Sigmoid colon (tissue), 6 donors: ENCODE measurements at regions not wholly inside any gene's neighbourhood (a gene's known extent, or its start where the extent isn't known, plus 50 kb on each side); places are given as distances from the start of the nearest gene placed in this dataset.

Source experiments
- DNase-seq: peaks from one replicate; pipeline ENCODE4 v3.0.0-alpha.2; 2019
- H3K27ac ChIP-seq, 4 donors: fragments of 200-600 bp; sonication (generic); one replicate each; pipeline ENCODE4 v1.5.1; 2016 to 2019; ENCODE audit warnings: mild to moderate bottlenecking in 1 of 4
- H3K27me3 ChIP-seq, 3 donors: fragments of 200-600 bp; sonication (generic); one replicate each; pipeline ENCODE4 v1.5.1; 2019; ENCODE audit warnings: mild to moderate bottlenecking in 1 of 3
- H3K36me3 ChIP-seq, 4 donors: fragments of 200-600 bp; sonication (generic); one replicate each; pipeline ENCODE4 v1.5.1; 2016 to 2019
- H3K4me1 ChIP-seq, 4 donors: fragments of 200-600 bp; sonication (generic); one replicate each; pipeline ENCODE4 v1.5.1; 2017 to 2019
- H3K4me3 ChIP-seq, 4 donors: fragments of 200-600 bp; sonication (generic); one replicate each; pipeline ENCODE4 v1.5.1; 2017 to 2019; ENCODE audit warnings: mild to moderate bottlenecking in 2 of 4, moderate library complexity in 1 of 4
- H3K9me3 ChIP-seq, 4 donors: fragments of 200-600 bp in 3 of 4; sonication (generic) in 3 of 4; one replicate each; pipeline versions ENCODE4 v1.5.1 to v1.6.1; 2013 to 2019
- EP300 ChIP-seq, 4 donors: sonication (generic); formaldehyde crosslinking; IDR thresholded peaks; one replicate each; pipeline ENCODE4 v1.6.1; 2017; ENCODE audit warnings: antibody characterized with exemption in 4 of 4
- POLR2A ChIP-seq, 2 donors: fragments of 450-650 bp; IDR thresholded peaks; one replicate each; pipeline ENCODE4 v1.6.1; 2016; ENCODE audit warnings: antibody characterized with exemption in 2 of 2, mild to moderate bottlenecking in 2 of 2, moderate library complexity in 2 of 2
- POLR2AphosphoS5 ChIP-seq, 4 donors: sonication (generic); formaldehyde crosslinking; IDR thresholded peaks; one replicate each; pipeline ENCODE4 v1.6.1; 2017; ENCODE audit warnings: antibody characterized with exemption in 4 of 4
- WGBS, 2 donors: extraction: QIAGEN DNeasy Blood & Tissue Kit; methylation state at CpG; one replicate each; pipeline ENCODE4 v1.1.7; 2013; 5-methylcytosine and 5-hydroxymethylcytosine counted together
- intact Hi-C: fragments of 100-400 bp; cut with DNase I; formaldehyde crosslinking; loops from one replicate; pipeline ENCODE4 v1.15.1; 2023
- TF ChIP-seq, protein P1 (sequence below), 4 experiments: fragments of 450-650 bp in 3 of 4; fragments of 200-600 bp in 1 of 4; IDR thresholded peaks; one replicate each; pipeline ENCODE4 v1.5.1; 2016 to 2019; ENCODE audit warnings: antibody characterized with exemption in 4 of 4, mild to moderate bottlenecking in 3 of 4, moderate library complexity in 2 of 4
- donor health status: healthy with polysubstance abuse.
- donor health status: healthy.

DNA sequence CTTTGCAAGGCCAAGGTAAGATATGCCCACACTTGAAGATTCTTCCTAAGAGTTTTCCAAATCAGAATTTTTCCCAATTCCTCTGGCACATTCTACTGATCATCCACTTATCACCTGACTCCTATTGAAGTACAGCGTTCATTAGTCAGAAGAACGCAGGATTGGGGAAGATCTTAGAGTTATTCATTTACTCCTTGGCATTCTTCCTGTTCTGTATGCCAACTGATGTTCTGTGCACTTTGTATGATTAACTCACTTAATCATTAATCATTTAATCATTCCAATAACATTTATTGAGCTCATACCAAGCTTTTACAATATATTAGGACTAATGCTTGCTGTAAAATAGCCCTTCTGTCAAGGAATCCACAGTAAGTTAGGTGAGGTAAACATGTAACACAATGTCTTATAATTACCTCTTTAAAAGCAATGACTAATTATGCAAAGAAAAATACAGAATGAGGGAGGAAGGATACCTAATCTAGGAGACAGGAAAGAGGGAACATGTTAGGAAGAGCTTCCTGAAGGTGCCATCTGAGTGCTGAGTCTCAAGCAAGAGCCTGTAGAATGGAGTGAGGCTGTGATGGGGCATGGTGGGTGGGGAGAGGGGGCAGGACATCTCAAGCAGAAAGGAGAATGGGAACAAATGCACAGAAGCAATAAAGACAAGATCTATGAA lies 71.1 kb upstream of the DPT start:
- 23 to 75% methylated on average over 2 of the region's 2 CpGs for WGBS, 2 donors
- Histone ChIP-seq H3K27me3 (no peaks in the 10 kb centered on the region), H3K27ac (no peak overlapping the region), H3K9me3 (no peaks in the 10 kb centered on the region), H3K4me3 (no peak overlapping the region), H3K4me1 (no peaks in the 10 kb centered on the region), H3K36me3 (no peaks in the 10 kb centered on the region)
- TF ChIP-seq POLR2AphosphoS5 (IDR thresholded peaks at IDR 0.05) = no peak
- TF ChIP-seq POLR2A (IDR thresholded peaks at IDR 0.05) = no peak
- no peak for TF ChIP-seq EP300 (IDR thresholded peaks at IDR 0.05)
- TF ChIP-seq, protein P1, sequence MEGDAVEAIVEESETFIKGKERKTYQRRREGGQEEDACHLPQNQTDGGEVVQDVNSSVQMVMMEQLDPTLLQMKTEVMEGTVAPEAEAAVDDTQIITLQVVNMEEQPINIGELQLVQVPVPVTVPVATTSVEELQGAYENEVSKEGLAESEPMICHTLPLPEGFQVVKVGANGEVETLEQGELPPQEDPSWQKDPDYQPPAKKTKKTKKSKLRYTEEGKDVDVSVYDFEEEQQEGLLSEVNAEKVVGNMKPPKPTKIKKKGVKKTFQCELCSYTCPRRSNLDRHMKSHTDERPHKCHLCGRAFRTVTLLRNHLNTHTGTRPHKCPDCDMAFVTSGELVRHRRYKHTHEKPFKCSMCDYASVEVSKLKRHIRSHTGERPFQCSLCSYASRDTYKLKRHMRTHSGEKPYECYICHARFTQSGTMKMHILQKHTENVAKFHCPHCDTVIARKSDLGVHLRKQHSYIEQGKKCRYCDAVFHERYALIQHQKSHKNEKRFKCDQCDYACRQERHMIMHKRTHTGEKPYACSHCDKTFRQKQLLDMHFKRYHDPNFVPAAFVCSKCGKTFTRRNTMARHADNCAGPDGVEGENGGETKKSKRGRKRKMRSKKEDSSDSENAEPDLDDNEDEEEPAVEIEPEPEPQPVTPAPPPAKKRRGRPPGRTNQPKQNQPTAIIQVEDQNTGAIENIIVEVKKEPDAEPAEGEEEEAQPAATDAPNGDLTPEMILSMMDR (IDR thresholded peaks at IDR 0.05) = no peak
- intact Hi-C loops = no loop called here
- no peak for DNase-seq

DNA sequence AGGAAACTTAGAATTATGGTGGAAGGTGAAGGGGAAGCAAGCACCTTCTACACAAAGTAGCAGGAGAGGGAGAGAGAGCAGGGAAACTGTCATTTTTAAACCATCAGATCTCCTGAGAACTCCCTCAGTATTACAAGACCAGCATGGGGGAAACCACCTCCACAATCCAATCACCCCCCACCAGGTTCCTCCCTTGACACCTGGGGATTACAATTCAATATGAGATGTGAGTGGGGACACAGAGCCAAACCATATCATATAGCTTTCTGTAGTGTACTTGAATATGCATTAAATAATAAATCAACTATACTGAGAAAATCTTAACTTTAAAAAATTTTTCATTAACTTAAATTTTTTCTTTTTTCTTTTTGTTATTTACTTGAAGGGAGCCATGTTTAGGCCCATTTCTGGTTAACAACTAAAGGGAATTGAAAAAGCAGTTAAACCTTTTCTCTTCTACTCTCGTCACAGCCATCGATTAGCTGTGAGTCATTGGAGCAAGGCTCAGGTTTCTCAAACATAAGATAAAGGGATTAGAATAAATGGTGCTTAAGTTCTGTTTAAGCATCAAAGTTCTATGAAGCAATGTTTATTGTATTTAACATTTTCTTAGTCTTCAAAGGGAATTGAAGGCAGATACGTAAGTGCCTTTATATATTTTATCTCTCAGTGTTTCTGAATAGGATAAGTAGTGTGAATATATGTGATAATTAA lies 72.2 kb upstream of the DPT start:
- TF ChIP-seq, protein P1 (IDR thresholded peaks at IDR 0.05) = no peak
- TF ChIP-seq EP300 (IDR thresholded peaks at IDR 0.05) (no peak), POLR2A (IDR thresholded peaks at IDR 0.05) (no peak), POLR2AphosphoS5 (IDR thresholded peaks at IDR 0.05) (no peak)
- WGBS, 2 donors = 23 to 70% methylated on average over 3 of the region's 3 CpGs
- Histone ChIP-seq H3K9me3 (no peaks in the 10 kb centered on the region), H3K36me3 (no peaks in the 10 kb centered on the region), H3K27me3 (no peaks in the 10 kb centered on the region), H3K4me3 (no peak overlapping the region), H3K4me1 (no peaks in the 10 kb centered on the region), H3K27ac (no peak overlapping the region)
- no peak for DNase-seq
- intact Hi-C loops = no loop called here

DNA sequence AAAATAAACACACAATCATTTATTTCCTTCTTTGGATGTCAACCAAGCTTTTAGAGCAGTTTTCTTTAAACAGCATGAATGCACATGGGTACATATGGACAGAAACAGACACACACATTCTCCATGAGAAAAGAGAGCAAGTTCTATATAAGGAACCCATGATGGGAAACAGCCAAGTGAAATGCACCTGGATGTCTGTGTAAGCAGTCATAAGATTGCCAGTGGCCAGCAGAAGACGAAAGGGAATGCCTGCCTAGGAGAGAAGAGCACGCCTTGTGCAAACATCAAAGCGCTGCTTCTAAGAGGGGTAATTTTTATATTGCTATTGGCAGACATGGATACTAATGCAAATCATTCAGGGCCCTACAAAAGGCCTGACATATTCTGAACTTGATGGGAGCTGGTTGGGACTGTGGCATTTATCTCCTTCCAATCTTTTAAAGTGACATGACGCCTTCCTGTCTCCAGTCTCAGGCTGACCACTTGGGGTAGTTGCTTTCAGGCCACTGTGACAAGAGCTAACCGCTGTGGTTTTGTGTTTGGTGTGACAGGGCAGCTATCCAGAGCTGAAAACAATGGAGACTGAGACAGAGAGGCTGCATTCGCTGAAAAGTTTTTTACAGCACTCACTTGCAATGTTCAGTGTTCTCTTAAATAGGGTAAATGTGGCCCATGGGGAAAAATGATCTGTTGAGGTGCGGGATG lies 75.0 kb upstream of the DPT start:
- TF ChIP-seq EP300 (IDR thresholded peaks at IDR 0.05) (no peak), POLR2AphosphoS5 (IDR thresholded peaks at IDR 0.05) (no peak), POLR2A (IDR thresholded peaks at IDR 0.05) (no peak)
- TF ChIP-seq, protein P1 (IDR thresholded peaks at IDR 0.05) = no peak
- H3K27ac ChIP-seq = no peak overlapping the region
- no peak for DNase-seq
- H3K36me3 ChIP-seq = no peaks in the 10 kb centered on the region
- intact Hi-C loops = no loop called here
- WGBS, 2 donors = 19 to 67% methylated on average over 7 of the region's 7 CpGs
- no peak overlapping the region for H3K4me3 ChIP-seq
- H3K27me3 ChIP-seq = no peaks in the 10 kb centered on the region
- H3K9me3 ChIP-seq = no peaks in the 10 kb centered on the region
- H3K4me1 ChIP-seq = no peaks in the 10 kb centered on the region

DNA sequence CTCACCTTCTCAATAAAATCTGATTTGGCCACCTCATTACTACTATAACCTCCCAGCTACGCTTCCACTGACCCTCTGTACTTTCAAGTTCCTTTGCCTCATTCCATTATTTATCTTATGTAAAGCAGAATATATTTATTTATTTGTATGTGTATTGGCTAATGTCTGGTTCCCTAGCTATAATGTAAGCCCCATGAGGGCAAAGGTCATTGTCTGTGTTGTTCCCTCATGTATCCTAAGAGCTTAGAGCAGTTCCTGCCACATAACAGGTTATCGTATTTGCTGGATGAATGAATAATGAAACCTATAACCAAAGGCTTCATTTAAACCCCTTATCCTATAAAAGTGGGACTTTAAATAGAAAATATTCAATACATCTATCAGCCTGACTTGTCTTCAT lies 77.9 kb upstream of the DPT start:
- TF ChIP-seq POLR2A (IDR thresholded peaks at IDR 0.05) = no peak
- no peak for TF ChIP-seq POLR2AphosphoS5 (IDR thresholded peaks at IDR 0.05)
- TF ChIP-seq, protein P1 (IDR thresholded peaks at IDR 0.05) = no peak
- TF ChIP-seq EP300 (IDR thresholded peaks at IDR 0.05) = no peak
- Histone ChIP-seq H3K4me1 (no peaks in the 10 kb centered on the region), H3K4me3 (no peak overlapping the region), H3K9me3 (no peaks in the 10 kb centered on the region), H3K36me3 (no peaks in the 10 kb centered on the region), H3K27me3 (no peaks in the 10 kb centered on the region), H3K27ac (no peak overlapping the region)
- DNase-seq = no peak
- WGBS, 2 donors = 77 to 86% methylated on average over 2 of the region's 2 CpGs
- intact Hi-C loops = no loop called here
